Panc1 (cell line): ENCODE measurements at regions not wholly inside any gene's neighbourhood (a gene's known extent, or its start where the extent isn't known, plus 50 kb on each side); places are given as distances from the start of the nearest gene placed in this dataset.

Experiments
- ATAC-seq: fragments of 200-7000 bp; cut with Tn5 transposase; 2 replicates; pipeline ENCODE4 v1.9.1; 2020; ENCODE audit warnings: mild to moderate bottlenecking, moderate library complexity
- BruUV-seq: library from RNA; stranded (reverse); fragments of 400-500 nt; replicated peaks from 2 replicates; lab custom pipeline; 2021; lab: Mats Ljungman, UMichigan
- CTCF ChIA-PET: fragments of 300-600 bp; sonication (Branson Sonifier 250); formaldehyde crosslinking; loops from one replicate; lab custom pipeline; 2022; ENCODE audit warnings: antibody characterized with exemption; lab: Charles Lee
- POLR2A ChIA-PET: fragments of 300-600 bp; sonication (Branson Sonifier 250); formaldehyde crosslinking; loops from one replicate; lab custom pipeline; 2022; ENCODE audit warnings: antibody characterized with exemption; lab: Charles Lee
- DNase-seq: peaks from one replicate; pipeline ENCODE4 v3.0.0-alpha.2; 2010; ENCODE audit warnings: low read depth, low spot score
- H3K27ac ChIP-seq: 2 replicates; pipeline ENCODE4 v1.5.1; 2011; ENCODE audit warnings: mild to moderate bottlenecking, low read length, inconsistent platforms
- H3K27me3 ChIP-seq: fragments of 200-500 bp; sonication (Bioruptor generic); 2 replicates; pipeline ENCODE4 v1.6.0; 2014; ENCODE audit warnings: low read length, inconsistent platforms; ENCODE audit not compliant: control insufficient read depth, insufficient read depth
- H3K36me3 ChIP-seq: fragments of 200-500 bp; sonication (Bioruptor generic); 2 replicates; pipeline ENCODE4 v1.5.1; 2014; ENCODE audit warnings: inconsistent platforms, mild to moderate bottlenecking, low read length, moderate library complexity; ENCODE audit not compliant: control insufficient read depth, insufficient read depth
- H3K4me1 ChIP-seq: 2 replicates; pipeline ENCODE4 v1.5.1; 2011; ENCODE audit warnings: inconsistent platforms, mild to moderate bottlenecking, low read length, moderate library complexity; ENCODE audit not compliant: control insufficient read depth, insufficient read depth
- H3K4me3 ChIP-seq, 2 experiments: 2 replicates each; pipeline ENCODE4 v1.5.1; 2011 to 2012; ENCODE audit warnings: low read depth in 2 of 2, low read length in 2 of 2, mild to moderate bottlenecking in 2 of 2, inconsistent platforms in 1 of 2, moderate library complexity in 1 of 2
- H3K9me3 ChIP-seq: fragments of 200-500 bp; sonication (Bioruptor generic); 2 replicates; pipeline ENCODE4 v1.5.1; 2014; ENCODE audit warnings: low read depth, mild to moderate bottlenecking, inconsistent platforms, low read length, moderate library complexity; ENCODE audit not compliant: control insufficient read depth, insufficient read depth
- CTCF ChIP-seq: fragments of 450-650 bp; IDR thresholded peaks from 2 replicates; pipeline ENCODE4 v1.5.1; 2017; ENCODE audit warnings: mild to moderate bottlenecking
- POLR2AphosphoS5 ChIP-seq: IDR thresholded peaks from 2 replicates; pipeline ENCODE4 v1.6.1; 2012; ENCODE audit warnings: mild to moderate bottlenecking, low read depth, low read length, moderate library complexity
- SIN3A ChIP-seq: IDR thresholded peaks from 2 replicates; pipeline ENCODE4 v1.6.1; 2012; ENCODE audit warnings: low read depth, mild to moderate bottlenecking, low read length, moderate library complexity, borderline replicate concordance; ENCODE audit not compliant: insufficient read depth
- TCF7L2 ChIP-seq: IDR thresholded peaks from 2 replicates; pipeline ENCODE4 v1.6.1; 2011; ENCODE audit warnings: mild to moderate bottlenecking, low read depth, low read length, inconsistent platforms
- in situ Hi-C: cut with HindIII; loops from 2 replicates; pipeline ENCODE4 v1.10.0; 2016; ENCODE audit warnings: low sequenced_read_pairs, low pct_unique_long_range_greater_than_20kb
- intact Hi-C: fragments of 100-400 bp; cut with micrococcal nuclease; formaldehyde crosslinking; loops from one replicate; pipeline ENCODE4 v1.10.0; 2022; ENCODE audit not compliant: unreplicated experiment
- TF ChIP-seq, protein P1 (sequence below), 2 experiments: IDR thresholded peaks; 2 replicates each; pipeline ENCODE4 v1.6.1; 2011 to 2012; ENCODE audit warnings: low read depth in 2 of 2, control low read depth in 1 of 2, low read length in 1 of 2, mild to moderate bottlenecking in 1 of 2, moderate library complexity in 1 of 2; ENCODE audit not compliant: insufficient read depth in 1 of 2

- Histone ChIP-seq H3K4me3 (no peak overlapping the region), H3K4me1 (no peaks in the 10 kb centered on the region), H3K36me3 (no peaks in the 10 kb centered on the region), H3K27ac (no peak overlapping the region), H3K27me3 (no peaks in the 10 kb centered on the region), H3K9me3 (no peaks in the 10 kb centered on the region)
- POLR2A ChIA-PET = no interaction called here
- no peak for ATAC-seq
- CTCF ChIA-PET = no interaction called here
- TF ChIP-seq TCF7L2 = no peak
- TF ChIP-seq, protein P1, sequence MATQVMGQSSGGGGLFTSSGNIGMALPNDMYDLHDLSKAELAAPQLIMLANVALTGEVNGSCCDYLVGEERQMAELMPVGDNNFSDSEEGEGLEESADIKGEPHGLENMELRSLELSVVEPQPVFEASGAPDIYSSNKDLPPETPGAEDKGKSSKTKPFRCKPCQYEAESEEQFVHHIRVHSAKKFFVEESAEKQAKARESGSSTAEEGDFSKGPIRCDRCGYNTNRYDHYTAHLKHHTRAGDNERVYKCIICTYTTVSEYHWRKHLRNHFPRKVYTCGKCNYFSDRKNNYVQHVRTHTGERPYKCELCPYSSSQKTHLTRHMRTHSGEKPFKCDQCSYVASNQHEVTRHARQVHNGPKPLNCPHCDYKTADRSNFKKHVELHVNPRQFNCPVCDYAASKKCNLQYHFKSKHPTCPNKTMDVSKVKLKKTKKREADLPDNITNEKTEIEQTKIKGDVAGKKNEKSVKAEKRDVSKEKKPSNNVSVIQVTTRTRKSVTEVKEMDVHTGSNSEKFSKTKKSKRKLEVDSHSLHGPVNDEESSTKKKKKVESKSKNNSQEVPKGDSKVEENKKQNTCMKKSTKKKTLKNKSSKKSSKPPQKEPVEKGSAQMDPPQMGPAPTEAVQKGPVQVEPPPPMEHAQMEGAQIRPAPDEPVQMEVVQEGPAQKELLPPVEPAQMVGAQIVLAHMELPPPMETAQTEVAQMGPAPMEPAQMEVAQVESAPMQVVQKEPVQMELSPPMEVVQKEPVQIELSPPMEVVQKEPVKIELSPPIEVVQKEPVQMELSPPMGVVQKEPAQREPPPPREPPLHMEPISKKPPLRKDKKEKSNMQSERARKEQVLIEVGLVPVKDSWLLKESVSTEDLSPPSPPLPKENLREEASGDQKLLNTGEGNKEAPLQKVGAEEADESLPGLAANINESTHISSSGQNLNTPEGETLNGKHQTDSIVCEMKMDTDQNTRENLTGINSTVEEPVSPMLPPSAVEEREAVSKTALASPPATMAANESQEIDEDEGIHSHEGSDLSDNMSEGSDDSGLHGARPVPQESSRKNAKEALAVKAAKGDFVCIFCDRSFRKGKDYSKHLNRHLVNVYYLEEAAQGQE (IDR thresholded peaks at IDR 0.05; ENCODE audit: insufficient read depth in 1 of 2, low read depth in 2 of 2, low read length in 1 of 2) = no peak
- no peak for TF ChIP-seq POLR2AphosphoS5
- no peak for TF ChIP-seq SIN3A
- TF ChIP-seq CTCF = no peak
- BruUV-seq = no TSS peak
- DNase-seq = no peak
- in situ Hi-C loops = no loop called here
- intact Hi-C loops = no loop called here
Measured at GRCh38 chr15:55060836-55061235, 135.9 kb downstream of the RSL24D1 start.

- Histone ChIP-seq H3K36me3 (no peaks in the 10 kb centered on the region), H3K27me3 (no peaks in the 10 kb centered on the region), H3K4me3 (no peak overlapping the region), H3K4me1 (no peaks in the 10 kb centered on the region), H3K9me3 (no peaks in the 10 kb centered on the region), H3K27ac (no peak overlapping the region)
- BruUV-seq = no TSS peak
- no peak for DNase-seq
- intact Hi-C loops = no loop called here
- CTCF ChIA-PET = no interaction called here
- POLR2A ChIA-PET = interaction anchor here (0.5 kb wide), 1 partner anchor 1162 kb away, joined by 3 read pairs; no protein-coding TSS in a partner anchor
- ATAC-seq = no peak
- TF ChIP-seq CTCF = no peak
- no peak for TF ChIP-seq TCF7L2
- no peak for TF ChIP-seq POLR2AphosphoS5
- in situ Hi-C loops = no loop called here
Measured at GRCh38 chr15:55056500-55056899, 140.2 kb downstream of the RSL24D1 start.
